Ishikawa (cell line): ENCODE measurements at regions not wholly inside any gene's neighbourhood (a gene's known extent, or its start where the extent isn't known, plus 50 kb on each side); places are given as distances from the start of the nearest gene placed in this dataset.

Source experiments
- CEBPB ChIP-seq: IDR thresholded peaks from 2 replicates; pipeline ENCODE4 v1.6.1; 2012
- CREB1 ChIP-seq: IDR thresholded peaks from 2 replicates; pipeline ENCODE4 v1.6.1; 2012; ENCODE audit warnings: low read depth
- EGR1 ChIP-seq: IDR thresholded peaks from 2 replicates; pipeline ENCODE4 v1.6.1; 2012
- EP300 ChIP-seq: IDR thresholded peaks from 2 replicates; pipeline ENCODE4 v1.6.1; 2012; ENCODE audit warnings: borderline replicate concordance
- FOXM1 ChIP-seq: IDR thresholded peaks from 2 replicates; pipeline ENCODE4 v1.6.1; 2012; ENCODE audit warnings: low read depth, borderline replicate concordance
- NFIC ChIP-seq: IDR thresholded peaks from 2 replicates; pipeline ENCODE4 v1.6.1; 2012
- RAD21 ChIP-seq: IDR thresholded peaks from 2 replicates; pipeline ENCODE4 v1.6.1; 2012; ENCODE audit warnings: low read depth
- TAF1 ChIP-seq: IDR thresholded peaks from 2 replicates; pipeline ENCODE4 v1.6.1; 2012; ENCODE audit warnings: low read depth, mild to moderate bottlenecking
- TCF12 ChIP-seq: IDR thresholded peaks from 2 replicates; pipeline ENCODE4 v1.6.1; 2012; ENCODE audit warnings: low read depth
- TEAD4 ChIP-seq: IDR thresholded peaks from 2 replicates; pipeline ENCODE4 v1.6.1; 2012
- YY1 ChIP-seq: IDR thresholded peaks from 2 replicates; pipeline ENCODE4 v1.6.1; 2012; ENCODE audit warnings: low read depth
- ZBTB7A ChIP-seq: IDR thresholded peaks from 2 replicates; pipeline ENCODE4 v1.6.1; 2012; ENCODE audit warnings: low read depth
- TF ChIP-seq, protein P1 (sequence below): IDR thresholded peaks from 2 replicates; pipeline ENCODE4 v1.6.1; 2012
- TF ChIP-seq, protein P2 (sequence below): IDR thresholded peaks from 2 replicates; pipeline ENCODE4 v1.6.1; 2012; ENCODE audit warnings: low read depth, mild to moderate bottlenecking
- TF ChIP-seq, protein P3 (sequence below): IDR thresholded peaks from 2 replicates; pipeline ENCODE4 v1.6.1; 2012

DNA sequence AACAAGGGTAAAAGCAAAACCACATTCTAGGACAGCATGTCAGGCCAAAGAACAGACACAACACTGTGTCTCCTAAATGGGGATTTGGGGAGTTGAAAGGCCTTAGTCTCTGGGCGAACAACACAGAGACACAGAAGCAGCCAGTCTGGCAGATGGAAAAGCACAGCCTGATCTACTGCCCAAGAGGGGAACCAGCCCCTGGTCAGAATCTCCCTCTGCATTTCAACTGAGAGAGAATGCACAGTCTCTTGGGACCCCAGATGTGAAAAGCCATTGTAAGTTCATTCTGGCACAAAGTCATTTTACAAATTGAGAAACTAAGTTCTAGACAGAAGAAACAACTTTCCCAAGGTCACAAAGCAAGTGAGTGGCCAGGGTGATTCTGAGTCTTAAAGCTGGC, 331.7 kb downstream of the TNS1 start:
- TF ChIP-seq TEAD4 (no peak), CREB1 (no peak), NFIC (no peak), FOXM1 (no peak)

DNA sequence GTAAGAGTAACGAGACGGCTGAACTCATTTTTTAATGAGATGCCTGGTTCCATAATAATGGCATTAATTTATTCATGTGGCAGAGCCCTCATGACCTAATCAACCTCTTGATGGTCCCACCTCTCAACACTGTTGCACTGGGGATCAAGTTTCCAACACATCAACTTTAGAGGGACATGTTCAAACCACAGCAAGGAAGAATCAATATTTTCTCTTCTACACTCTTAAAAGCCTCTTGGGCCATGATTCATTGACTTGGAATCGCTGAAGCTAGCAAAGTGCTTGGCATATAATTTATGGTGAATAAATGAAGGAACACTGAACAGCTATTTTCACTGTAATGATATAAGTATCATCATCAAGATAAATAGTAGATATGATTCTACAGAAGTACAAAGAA, 333.0 kb downstream of the TNS1 start:
- no peak for TF ChIP-seq EP300
- TF ChIP-seq YY1, result no peak
- no peak for TF ChIP-seq TAF1
- TF ChIP-seq CEBPB, result no peak

DNA sequence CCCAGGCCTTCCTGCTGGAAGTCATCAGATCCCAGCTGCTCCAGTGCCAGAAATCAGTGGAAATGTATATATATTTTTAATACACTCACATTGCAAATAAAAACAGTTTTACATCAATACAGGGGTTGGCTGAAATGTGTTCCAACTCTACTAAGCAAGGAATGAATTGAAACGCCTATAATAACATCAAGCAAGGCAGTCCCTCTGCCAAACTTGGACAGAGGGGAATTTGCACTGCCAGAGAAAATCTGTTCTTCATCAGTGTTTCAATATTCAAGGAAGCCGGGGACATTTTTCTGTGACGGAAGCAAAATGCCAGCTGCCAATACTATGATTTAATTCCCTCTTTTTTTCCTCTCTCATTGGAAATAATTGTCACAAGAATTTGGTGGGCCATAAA, 335.3 kb downstream of the TNS1 start:
- TF ChIP-seq FOXM1 (no peak), TEAD4 (no peak), TCF12 (no peak), EP300 (no peak)
- TF ChIP-seq, protein P1, sequence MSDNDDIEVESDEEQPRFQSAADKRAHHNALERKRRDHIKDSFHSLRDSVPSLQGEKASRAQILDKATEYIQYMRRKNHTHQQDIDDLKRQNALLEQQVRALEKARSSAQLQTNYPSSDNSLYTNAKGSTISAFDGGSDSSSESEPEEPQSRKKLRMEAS, result no peak
- TF ChIP-seq, protein P2, sequence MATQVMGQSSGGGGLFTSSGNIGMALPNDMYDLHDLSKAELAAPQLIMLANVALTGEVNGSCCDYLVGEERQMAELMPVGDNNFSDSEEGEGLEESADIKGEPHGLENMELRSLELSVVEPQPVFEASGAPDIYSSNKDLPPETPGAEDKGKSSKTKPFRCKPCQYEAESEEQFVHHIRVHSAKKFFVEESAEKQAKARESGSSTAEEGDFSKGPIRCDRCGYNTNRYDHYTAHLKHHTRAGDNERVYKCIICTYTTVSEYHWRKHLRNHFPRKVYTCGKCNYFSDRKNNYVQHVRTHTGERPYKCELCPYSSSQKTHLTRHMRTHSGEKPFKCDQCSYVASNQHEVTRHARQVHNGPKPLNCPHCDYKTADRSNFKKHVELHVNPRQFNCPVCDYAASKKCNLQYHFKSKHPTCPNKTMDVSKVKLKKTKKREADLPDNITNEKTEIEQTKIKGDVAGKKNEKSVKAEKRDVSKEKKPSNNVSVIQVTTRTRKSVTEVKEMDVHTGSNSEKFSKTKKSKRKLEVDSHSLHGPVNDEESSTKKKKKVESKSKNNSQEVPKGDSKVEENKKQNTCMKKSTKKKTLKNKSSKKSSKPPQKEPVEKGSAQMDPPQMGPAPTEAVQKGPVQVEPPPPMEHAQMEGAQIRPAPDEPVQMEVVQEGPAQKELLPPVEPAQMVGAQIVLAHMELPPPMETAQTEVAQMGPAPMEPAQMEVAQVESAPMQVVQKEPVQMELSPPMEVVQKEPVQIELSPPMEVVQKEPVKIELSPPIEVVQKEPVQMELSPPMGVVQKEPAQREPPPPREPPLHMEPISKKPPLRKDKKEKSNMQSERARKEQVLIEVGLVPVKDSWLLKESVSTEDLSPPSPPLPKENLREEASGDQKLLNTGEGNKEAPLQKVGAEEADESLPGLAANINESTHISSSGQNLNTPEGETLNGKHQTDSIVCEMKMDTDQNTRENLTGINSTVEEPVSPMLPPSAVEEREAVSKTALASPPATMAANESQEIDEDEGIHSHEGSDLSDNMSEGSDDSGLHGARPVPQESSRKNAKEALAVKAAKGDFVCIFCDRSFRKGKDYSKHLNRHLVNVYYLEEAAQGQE, result no peak

DNA sequence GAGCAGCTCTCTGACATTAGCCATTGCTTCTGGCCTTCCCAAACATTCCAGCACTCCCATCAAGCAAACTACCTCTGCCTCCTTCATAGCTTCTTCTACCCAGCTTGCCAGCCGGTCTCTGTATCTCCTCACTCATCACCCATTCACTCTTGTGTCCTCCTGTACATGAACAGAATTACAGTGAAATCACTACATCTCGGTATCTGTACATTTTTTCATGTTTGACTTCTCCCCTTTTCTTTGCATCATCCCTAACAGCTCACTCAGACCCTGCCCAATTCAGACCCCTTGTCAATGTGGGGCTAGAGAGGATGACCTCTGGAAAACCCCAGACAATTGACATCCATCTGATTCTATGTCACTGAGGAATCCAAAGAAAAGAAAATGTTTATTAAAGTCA, 335.8 kb downstream of the TNS1 start:
- TF ChIP-seq EGR1 (no peak), TCF12 (no peak), CREB1 (no peak), NFIC (no peak), ZBTB7A (no peak), RAD21 (no peak), CEBPB (no peak), TEAD4 (no peak), FOXM1 (no peak), TAF1 (no peak), EP300 (no peak), YY1 (no peak)
- TF ChIP-seq, protein P2, result no peak
- TF ChIP-seq, protein P3, sequence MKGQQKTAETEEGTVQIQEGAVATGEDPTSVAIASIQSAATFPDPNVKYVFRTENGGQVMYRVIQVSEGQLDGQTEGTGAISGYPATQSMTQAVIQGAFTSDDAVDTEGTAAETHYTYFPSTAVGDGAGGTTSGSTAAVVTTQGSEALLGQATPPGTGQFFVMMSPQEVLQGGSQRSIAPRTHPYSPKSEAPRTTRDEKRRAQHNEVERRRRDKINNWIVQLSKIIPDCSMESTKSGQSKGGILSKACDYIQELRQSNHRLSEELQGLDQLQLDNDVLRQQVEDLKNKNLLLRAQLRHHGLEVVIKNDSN, result no peak
- TF ChIP-seq, protein P1, result no peak

DNA sequence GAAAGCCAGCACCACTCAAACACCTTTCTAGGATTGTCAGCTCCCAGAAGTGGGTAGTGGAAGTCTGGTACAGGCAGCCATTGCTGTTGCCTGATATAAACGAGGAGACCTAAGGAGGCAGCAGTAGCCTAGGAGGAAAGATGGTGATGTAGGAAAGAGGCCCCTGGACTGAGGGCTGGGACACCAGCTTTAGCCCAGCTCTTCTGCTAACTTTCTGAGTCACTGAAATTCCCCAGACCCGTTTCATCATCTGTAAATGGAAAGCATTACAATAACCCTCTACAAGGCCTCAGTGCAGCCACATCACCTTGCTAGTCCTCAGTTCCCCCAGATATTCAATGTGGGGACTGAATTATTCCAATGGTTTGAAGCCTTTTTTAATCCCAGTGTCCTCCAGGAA, 336.5 kb downstream of the TNS1 start:
- TF ChIP-seq, protein P3, result no peak
- TF ChIP-seq TCF12 (no peak), RAD21 (no peak), CREB1 (no peak), NFIC (no peak), FOXM1 (no peak), YY1 (no peak), CEBPB (no peak), EP300 (no peak), EGR1 (no peak), TEAD4 (no peak), TAF1 (no peak), ZBTB7A (no peak)
- TF ChIP-seq, protein P1, result no peak
- TF ChIP-seq, protein P2, result no peak
